GM18517 (cell line): ENCODE measurements at regions not wholly inside any gene's neighbourhood (a gene's known extent, or its start where the extent isn't known, plus 50 kb on each side); places are given as distances from the start of the nearest gene placed in this dataset.

ENCODE experiments used
- ATAC-seq: cut with Tn5 transposase; IDR thresholded peaks from one replicate; pipeline ENCODE4 v1.9.1; 2021; ENCODE audit warnings: mild to moderate bottlenecking, moderate library complexity; ENCODE audit not compliant: unreplicated experiment

DNA sequence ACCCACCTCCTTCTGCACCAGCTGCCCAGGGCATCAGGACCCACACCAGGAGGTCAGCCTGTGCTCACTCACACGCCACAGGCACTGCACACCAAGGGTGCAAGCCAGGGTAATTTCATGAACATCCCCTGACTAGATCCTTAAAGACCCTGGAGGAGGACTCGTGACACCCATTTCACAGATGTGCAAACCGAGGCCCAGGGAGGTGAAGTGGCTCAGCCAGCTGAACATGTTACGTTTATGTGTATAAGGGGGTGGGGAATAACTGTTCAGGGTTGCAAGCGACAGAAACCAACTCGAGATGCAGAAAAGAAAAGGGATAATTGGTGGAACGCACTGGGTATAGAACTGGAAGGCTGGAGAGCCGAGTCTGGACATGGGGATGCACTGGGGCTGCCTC, 138.1 kb upstream of the FOXF1 start:
- no peak for ATAC-seq

DNA sequence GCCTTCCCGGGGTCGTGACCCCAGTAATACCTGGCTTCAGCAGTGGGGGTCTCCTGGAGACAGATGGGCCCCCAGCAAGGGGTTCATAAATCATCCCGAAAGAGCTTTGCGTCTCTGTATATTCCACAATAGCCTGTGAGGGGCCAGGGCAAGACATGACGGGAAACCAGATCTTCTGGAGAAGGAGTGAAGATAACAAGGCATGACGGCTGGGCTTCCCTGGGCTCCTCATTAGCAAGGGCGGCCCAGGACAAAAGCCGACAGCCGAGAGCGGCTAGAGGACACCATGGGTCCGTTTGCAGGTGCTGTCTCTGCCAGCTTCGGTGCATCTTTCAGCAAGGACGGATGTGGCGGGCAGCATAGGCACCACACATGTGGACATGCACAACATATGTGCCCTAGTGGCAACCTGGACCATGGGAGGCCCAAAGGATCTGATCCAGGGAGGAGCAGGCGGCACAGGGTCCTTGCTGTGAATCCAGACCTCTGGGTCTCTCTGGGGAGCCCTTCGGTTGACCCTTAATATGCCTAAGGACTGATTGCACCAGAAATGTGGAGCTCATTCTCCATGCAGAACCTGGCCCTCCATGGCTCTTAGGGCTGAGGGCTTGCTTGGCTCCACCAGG, 136.9 kb upstream of the FOXF1 start:
- no peak for ATAC-seq

DNA sequence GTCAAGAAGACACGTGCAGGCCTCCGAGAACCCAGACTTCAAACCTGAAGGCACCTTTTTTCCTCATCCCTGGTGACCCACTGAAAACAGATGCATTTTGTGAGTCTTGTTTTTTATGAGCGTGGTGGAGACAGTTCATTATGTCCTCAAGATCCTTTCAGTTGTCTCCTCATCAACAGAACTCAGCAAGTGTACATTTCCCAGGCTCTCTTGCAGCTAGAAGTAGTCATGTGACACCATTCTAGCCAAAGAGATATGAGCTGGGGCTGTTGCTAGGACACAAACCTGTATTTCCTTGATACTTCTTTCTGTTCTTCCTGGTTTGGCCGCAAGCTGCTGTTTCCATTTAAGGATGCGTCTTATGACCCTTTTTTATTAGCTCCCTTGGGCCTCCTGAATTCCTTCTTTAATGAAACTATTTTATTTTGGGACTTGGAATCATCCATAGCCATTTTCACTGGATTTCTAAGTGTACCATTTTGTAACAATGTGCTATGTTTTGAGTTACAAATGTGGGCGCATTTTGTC, 135.7 kb upstream of the FOXF1 start:
- ATAC-seq: no peak

GRCh38 chr16:86375364-86375763, 135.0 kb upstream of the FOXF1 start:
- ATAC-seq: no peak

GRCh38 chr16:86375851-86376250, 134.5 kb upstream of the FOXF1 start:
- no peak for ATAC-seq

DNA sequence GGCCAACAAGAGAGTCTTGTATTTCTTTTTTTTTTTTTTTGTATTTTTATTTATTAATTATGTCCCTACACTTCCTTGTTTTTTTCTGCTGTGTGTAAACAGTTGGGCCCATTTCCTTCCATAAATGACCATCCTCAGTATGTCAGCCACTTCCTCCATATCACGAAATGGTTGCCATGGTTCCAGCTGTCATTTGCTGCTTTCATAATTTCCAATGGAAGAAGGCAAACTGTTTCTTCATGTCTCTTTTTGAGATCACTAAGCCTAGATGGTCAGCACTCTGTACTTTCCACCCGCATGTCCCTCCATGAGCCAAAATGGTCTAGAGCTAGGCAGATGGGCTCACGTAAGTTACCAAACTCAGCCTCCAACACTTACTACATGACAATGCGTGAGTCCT, 133.5 kb upstream of the FOXF1 start:
- ATAC-seq: no peak

DNA sequence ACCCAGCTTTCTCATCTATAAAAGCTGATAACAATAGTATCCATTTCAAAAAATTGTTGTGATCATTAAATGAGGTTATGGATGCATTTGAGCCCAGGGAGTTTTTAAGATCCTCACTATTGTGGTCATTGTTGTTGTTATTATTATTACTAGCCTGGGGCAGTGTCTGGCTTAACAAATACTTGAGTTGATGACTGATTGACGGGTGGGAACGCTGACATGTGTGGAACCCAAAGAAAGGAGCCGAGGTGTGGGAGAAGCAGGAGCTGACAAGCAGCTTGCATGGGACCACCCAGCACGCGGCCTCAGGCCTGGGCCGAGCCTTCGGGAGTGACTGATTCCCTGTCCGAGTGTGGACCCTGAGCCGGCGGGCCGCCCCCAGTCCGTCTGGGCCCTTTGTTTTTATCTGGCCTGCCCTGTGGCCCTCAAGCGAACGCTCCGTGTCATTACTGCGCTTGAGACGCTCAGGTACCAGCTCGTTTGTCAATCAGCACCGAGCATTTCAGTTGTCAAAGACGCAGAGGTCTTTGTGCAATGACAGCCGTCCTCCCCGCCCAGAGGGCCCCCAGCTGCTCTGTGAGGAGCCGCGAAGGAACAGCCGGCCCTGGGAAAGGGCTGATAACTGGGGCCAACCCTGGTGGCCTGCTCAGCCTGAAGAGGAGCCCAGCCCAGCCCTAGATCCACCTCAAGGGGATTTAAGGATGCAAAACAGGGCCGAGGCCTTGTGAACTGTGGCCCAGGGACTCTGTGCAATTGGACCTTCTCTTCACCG, 132.9 kb upstream of the FOXF1 start:
- ATAC-seq: no peak

DNA sequence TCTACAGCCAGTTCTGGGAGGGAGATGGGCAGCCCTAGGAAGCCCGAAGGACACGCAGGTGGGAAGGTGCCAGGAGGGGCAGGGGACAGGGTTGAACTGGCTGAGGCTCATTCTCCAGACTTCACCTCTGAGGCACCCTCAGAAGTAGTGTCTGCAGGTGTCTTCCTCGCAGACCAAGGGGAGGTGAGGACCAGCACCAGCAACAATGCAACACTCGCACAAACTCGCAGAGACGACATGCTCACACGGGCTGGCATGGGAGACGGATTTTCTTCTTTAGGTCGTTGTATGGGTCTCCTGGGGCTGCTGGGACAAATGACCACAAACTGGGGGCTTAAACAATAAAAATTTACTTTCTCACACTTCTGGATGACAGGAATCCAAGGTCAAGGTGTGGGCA, 132.2 kb upstream of the FOXF1 start:
- ATAC-seq: no peak

- ATAC-seq: no peak
Measured at GRCh38 chr16:86378831-86379504, 131.4 kb upstream of the FOXF1 start.

GRCh38 chr16:86379505-86379846, 130.9 kb upstream of the FOXF1 start:
- ATAC-seq: no peak

GRCh38 chr16:86380030-86380429, 130.3 kb upstream of the FOXF1 start:
- no peak for ATAC-seq

- no peak for ATAC-seq
Measured at GRCh38 chr16:86381491-86381890, 128.8 kb upstream of the FOXF1 start.

DNA sequence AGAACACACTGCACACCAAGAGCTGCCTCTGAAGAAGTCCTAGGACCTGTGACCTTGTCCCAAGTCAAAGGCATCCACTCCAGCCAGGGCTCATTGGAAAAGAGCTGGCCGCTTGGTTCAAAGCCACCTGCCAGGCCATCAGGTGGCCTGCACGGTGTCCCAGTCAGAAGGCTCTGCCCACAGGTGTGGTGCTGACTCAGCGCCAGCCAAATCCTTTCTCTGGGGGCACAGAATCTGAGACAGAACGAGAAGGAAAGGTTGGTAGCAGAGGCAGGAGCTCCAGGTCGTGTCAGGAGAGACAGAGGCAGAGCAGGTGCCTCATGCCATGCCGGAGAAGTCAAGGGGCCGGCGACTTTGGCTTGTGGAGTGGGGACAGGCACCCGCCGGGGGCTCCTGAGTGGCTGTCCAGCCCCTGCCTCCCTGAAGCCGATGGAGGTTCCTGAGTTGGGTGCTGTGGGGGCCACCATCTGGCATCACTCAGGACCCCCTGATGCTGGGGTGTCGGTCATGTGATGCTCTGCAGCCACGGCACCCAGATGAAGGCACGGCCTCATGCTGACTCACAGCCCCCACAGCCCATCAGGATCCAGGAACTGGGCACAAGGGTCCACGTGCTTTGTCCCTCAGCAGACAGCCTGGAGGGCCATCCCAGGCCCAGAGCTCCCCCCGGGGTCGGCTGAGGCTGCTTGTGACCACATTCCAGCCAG, 128.1 kb upstream of the FOXF1 start:
- ATAC-seq: no peak

DNA sequence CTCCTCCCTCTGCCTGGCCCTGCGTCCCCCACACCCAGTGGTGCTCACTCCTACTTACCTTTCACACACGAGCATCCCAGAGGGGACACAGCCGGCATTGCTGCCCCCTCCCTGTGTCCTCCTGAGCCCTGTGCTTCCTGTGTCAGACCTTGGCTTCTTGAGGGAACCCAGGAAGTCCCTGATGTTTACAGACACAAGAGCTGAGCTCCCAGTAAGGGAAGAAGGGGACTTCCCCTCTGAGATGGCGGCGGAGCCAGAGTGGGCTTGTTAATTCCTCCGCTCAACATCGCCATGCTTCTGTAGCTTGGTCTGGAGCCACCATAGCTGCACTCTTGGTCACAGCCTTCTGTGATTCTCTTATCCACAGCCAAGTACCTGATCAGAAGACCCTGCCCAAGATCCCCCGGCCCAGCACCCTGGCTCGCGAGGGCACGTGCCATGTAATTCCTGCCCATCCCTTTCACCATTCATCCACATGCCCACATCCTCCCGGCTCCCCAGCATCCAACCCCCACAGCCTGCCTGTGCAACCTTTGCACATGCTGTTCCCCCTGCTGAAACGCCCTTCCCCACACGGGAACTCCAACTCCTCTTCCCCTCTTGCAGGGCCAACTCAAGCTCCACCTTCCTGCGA, 127.4 kb upstream of the FOXF1 start:
- ATAC-seq: no peak

- ATAC-seq: no peak
Measured at GRCh38 chr16:86383488-86384262, 126.7 kb upstream of the FOXF1 start.

GRCh38 chr16:86384263-86384649, 126.1 kb upstream of the FOXF1 start:
- no peak for ATAC-seq

GRCh38 chr16:86384980-86385379, 125.3 kb upstream of the FOXF1 start:
- ATAC-seq: no peak

GRCh38 chr16:86387468-86388440, 122.6 kb upstream of the FOXF1 start:
- ATAC-seq: no peak

- ATAC-seq: no peak
Measured at GRCh38 chr16:86388976-86389375, 121.4 kb upstream of the FOXF1 start.
